ENCODE measurements at regions not wholly inside any gene's neighbourhood (a gene's known extent, or its start where the extent isn't known, plus 50 kb on each side); places are given as distances from the start of the nearest gene placed in this dataset.
"Not testable (repeated sequence)": the region's sequence is repeated elsewhere in the genome, so short reads cannot be mapped to it uniquely, and the experiment has no call there.

- no peaks in the 10 kb centered on the region for H3K36me3 ChIP-seq (ENCODE audit: control insufficient read depth in 5 of 5, insufficient read depth in 5 of 5, low read length in 5 of 5)
- peaks cover 0 to 2% (median 0%) of the 10 kb centered on the region in 5 donors for H3K27me3 ChIP-seq (ENCODE audit: control insufficient read depth in 5 of 5, insufficient read depth in 4 of 5, low read length in 5 of 5)
- no peak overlapping the region for H3K9ac ChIP-seq (ENCODE audit: low read length in 5 of 5)
- no peaks in the 10 kb centered on the region for H3K4me1 ChIP-seq (ENCODE audit: control insufficient read depth in 5 of 5, insufficient read depth in 5 of 5, low read length in 5 of 5)
- no peak overlapping the region for H3K4me3 ChIP-seq (ENCODE audit: low read depth in 1 of 5, low read length in 5 of 5)
- no peak overlapping the region for H3K27ac ChIP-seq (ENCODE audit: low read depth, low read length)
- H3K9me3 ChIP-seq (ENCODE audit: control insufficient read depth in 5 of 5, low read length in 5 of 5): no peaks in the 10 kb centered on the region
These were observed 257.4 kb downstream of the OLFM4 start for GRCh38 chr13:53285896-53286430.

- Histone ChIP-seq H3K4me3 (ENCODE audit: low read depth in 1 of 5, low read length in 5 of 5) (no peak overlapping the region), H3K4me1 (ENCODE audit: control insufficient read depth in 5 of 5, insufficient read depth in 5 of 5, low read length in 5 of 5) (no peaks in the 10 kb centered on the region), H3K27ac (ENCODE audit: low read depth, low read length) (no peak overlapping the region), H3K27me3 (ENCODE audit: control insufficient read depth in 5 of 5, insufficient read depth in 4 of 5, low read length in 5 of 5) (no peaks in the 10 kb centered on the region), H3K9me3 (ENCODE audit: control insufficient read depth in 5 of 5, low read length in 5 of 5) (no peaks in the 10 kb centered on the region), H3K36me3 (ENCODE audit: control insufficient read depth in 5 of 5, insufficient read depth in 5 of 5, low read length in 5 of 5) (no peaks in the 10 kb centered on the region), H3K9ac (ENCODE audit: low read length in 5 of 5) (no peak overlapping the region)
These were observed 269.8 kb downstream of the OLFM4 start for GRCh38 chr13:53298396-53298795.

DNA sequence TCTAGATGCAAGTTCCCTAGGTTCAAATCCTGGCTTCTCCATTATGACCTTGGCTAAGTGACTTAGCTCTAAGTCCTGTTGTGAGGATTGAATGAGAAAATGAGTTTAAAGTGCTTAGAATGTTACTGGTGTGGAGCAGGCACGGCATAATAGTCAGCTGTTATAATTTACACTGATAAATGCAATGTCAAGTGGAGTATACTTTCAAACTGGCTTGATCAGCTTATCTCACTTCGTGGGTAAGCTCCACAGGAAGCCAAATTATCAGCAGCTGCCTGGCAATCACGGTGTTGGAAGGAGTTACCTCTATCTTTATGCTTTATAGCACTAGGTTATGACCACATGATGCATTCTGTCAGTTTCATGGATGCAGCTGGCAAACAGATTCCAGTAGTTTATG, 272.8 kb downstream of the OLFM4 start:
- no peaks in the 10 kb centered on the region for H3K36me3 ChIP-seq (ENCODE audit: control insufficient read depth in 5 of 5, insufficient read depth in 5 of 5, low read length in 5 of 5)
- H3K9me3 ChIP-seq (ENCODE audit: control insufficient read depth in 5 of 5, low read length in 5 of 5): no peaks in the 10 kb centered on the region
- no peak overlapping the region for H3K9ac ChIP-seq (ENCODE audit: low read length in 5 of 5)
- H3K27ac ChIP-seq (ENCODE audit: low read depth, low read length): no peak overlapping the region
- no peaks in the 10 kb centered on the region for H3K27me3 ChIP-seq (ENCODE audit: control insufficient read depth in 5 of 5, insufficient read depth in 4 of 5, low read length in 5 of 5)
- H3K4me1 ChIP-seq (ENCODE audit: control insufficient read depth in 5 of 5, insufficient read depth in 5 of 5, low read length in 5 of 5): no peaks in the 10 kb centered on the region
- no peak overlapping the region for H3K4me3 ChIP-seq (ENCODE audit: low read depth in 1 of 5, low read length in 5 of 5)

GRCh38 chr13:53305419-53305818, 276.8 kb downstream of the OLFM4 start:
- H3K4me3 ChIP-seq (ENCODE audit: low read depth in 1 of 5, low read length in 5 of 5); H3K27me3 ChIP-seq (ENCODE audit: control insufficient read depth in 5 of 5, insufficient read depth in 4 of 5, low read length in 5 of 5); H3K9me3 ChIP-seq (ENCODE audit: control insufficient read depth in 5 of 5, low read length in 5 of 5); H3K36me3 ChIP-seq (ENCODE audit: control insufficient read depth in 5 of 5, insufficient read depth in 5 of 5, low read length in 5 of 5); H3K9ac ChIP-seq (ENCODE audit: low read length in 5 of 5); H3K4me1 ChIP-seq (ENCODE audit: control insufficient read depth in 5 of 5, insufficient read depth in 5 of 5, low read length in 5 of 5); H3K27ac ChIP-seq (ENCODE audit: low read depth, low read length): not testable (repeated sequence)

DNA sequence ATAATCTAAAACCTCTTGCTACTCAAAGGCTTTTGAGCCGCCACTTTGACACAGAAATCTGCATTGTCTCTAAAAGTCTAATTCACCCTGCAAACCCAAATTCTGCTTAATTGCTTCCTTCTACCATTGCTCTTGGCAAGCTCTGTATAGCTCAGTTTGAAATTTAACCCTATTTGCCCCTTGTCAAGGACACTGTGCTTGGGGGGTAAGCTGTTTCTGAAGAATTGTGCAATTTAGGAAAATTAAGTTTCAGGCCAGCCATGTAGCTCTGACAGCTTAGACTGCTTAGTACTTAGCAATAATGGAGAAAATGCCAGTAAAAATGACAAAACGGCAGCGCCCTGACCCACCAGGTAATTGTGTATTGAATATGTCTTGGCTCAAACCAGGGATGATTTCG, 282.2 kb downstream of the OLFM4 start:
- H3K4me3 ChIP-seq (ENCODE audit: low read depth in 1 of 5, low read length in 5 of 5): no peak overlapping the region
- no peak overlapping the region for H3K9ac ChIP-seq (ENCODE audit: low read length in 5 of 5)
- H3K9me3 ChIP-seq (ENCODE audit: control insufficient read depth in 5 of 5, low read length in 5 of 5): no peaks in the 10 kb centered on the region
- H3K36me3 ChIP-seq (ENCODE audit: control insufficient read depth in 5 of 5, insufficient read depth in 5 of 5, low read length in 5 of 5): no peaks in the 10 kb centered on the region
- no peak overlapping the region for H3K27ac ChIP-seq (ENCODE audit: low read depth, low read length)
- H3K27me3 ChIP-seq (ENCODE audit: control insufficient read depth in 5 of 5, insufficient read depth in 4 of 5, low read length in 5 of 5): no peaks in the 10 kb centered on the region
- H3K4me1 ChIP-seq (ENCODE audit: control insufficient read depth in 5 of 5, insufficient read depth in 5 of 5, low read length in 5 of 5): no peaks in the 10 kb centered on the region

- no peak overlapping the region for H3K27ac ChIP-seq (ENCODE audit: low read depth, low read length)
- no peaks in the 10 kb centered on the region for H3K9me3 ChIP-seq (ENCODE audit: control insufficient read depth in 5 of 5, low read length in 5 of 5)
- H3K9ac ChIP-seq (ENCODE audit: low read length in 5 of 5): no peak overlapping the region
- no peaks in the 10 kb centered on the region for H3K27me3 ChIP-seq (ENCODE audit: control insufficient read depth in 5 of 5, insufficient read depth in 4 of 5, low read length in 5 of 5)
- no peaks in the 10 kb centered on the region for H3K4me1 ChIP-seq (ENCODE audit: control insufficient read depth in 5 of 5, insufficient read depth in 5 of 5, low read length in 5 of 5)
- no peaks in the 10 kb centered on the region for H3K36me3 ChIP-seq (ENCODE audit: control insufficient read depth in 5 of 5, insufficient read depth in 5 of 5, low read length in 5 of 5)
- no peak overlapping the region for H3K4me3 ChIP-seq (ENCODE audit: low read depth in 1 of 5, low read length in 5 of 5)
These were observed 282.9 kb downstream of the OLFM4 start for GRCh38 chr13:53311561-53311960.

DNA sequence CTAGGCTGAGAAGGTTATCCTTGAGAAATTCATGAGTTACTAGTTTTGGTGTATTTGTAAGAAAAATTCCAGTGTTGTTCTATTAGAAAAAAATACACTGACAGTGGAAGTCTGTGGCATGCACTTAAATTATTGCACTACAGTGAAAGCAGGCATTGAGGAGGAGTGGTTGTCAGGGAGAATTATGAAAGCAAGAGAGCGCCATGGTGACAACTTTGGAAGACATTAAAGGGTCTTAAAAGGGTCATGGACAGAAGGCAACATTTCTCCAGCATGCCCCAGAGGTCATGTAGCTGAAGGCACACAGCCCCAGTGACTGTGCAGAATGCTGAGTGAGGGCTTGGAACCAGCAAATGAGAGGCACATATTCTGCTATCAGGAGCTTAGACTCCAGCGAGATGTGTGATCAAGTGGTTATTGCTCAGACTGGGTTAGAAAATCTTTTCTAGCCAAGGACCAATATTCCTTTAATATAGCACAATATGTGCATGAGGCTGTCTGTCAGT, 292.7 kb downstream of the OLFM4 start:
- H3K4me1 ChIP-seq (ENCODE audit: control insufficient read depth in 5 of 5, insufficient read depth in 5 of 5, low read length in 5 of 5): no peaks in the 10 kb centered on the region
- H3K9me3 ChIP-seq (ENCODE audit: control insufficient read depth in 5 of 5, low read length in 5 of 5): no peaks in the 10 kb centered on the region
- no peak overlapping the region for H3K9ac ChIP-seq (ENCODE audit: low read length in 5 of 5)
- no peaks in the 10 kb centered on the region for H3K27me3 ChIP-seq (ENCODE audit: control insufficient read depth in 5 of 5, insufficient read depth in 4 of 5, low read length in 5 of 5)
- no peak overlapping the region for H3K27ac ChIP-seq (ENCODE audit: low read depth, low read length)
- no peak overlapping the region for H3K4me3 ChIP-seq (ENCODE audit: low read depth in 1 of 5, low read length in 5 of 5)
- H3K36me3 ChIP-seq (ENCODE audit: control insufficient read depth in 5 of 5, insufficient read depth in 5 of 5, low read length in 5 of 5): no peaks in the 10 kb centered on the region

GRCh38 chr13:53324656-53325055, 296.0 kb downstream of the OLFM4 start:
- Histone ChIP-seq H3K27ac (ENCODE audit: low read depth, low read length) (no peak overlapping the region), H3K36me3 (ENCODE audit: control insufficient read depth in 5 of 5, insufficient read depth in 5 of 5, low read length in 5 of 5) (no peaks in the 10 kb centered on the region)

GRCh38 chr13:53326716-53327115, 298.1 kb downstream of the OLFM4 start:
- no peak overlapping the region for H3K27ac ChIP-seq (ENCODE audit: low read depth, low read length)
- no peak overlapping the region for H3K9ac ChIP-seq (ENCODE audit: low read length in 5 of 5)
- no peak overlapping the region for H3K4me3 ChIP-seq (ENCODE audit: low read depth in 1 of 5, low read length in 5 of 5)
- H3K4me1 ChIP-seq (ENCODE audit: control insufficient read depth in 5 of 5, insufficient read depth in 5 of 5, low read length in 5 of 5): no peaks in the 10 kb centered on the region
- no peaks in the 10 kb centered on the region for H3K27me3 ChIP-seq (ENCODE audit: control insufficient read depth in 5 of 5, insufficient read depth in 4 of 5, low read length in 5 of 5)
- H3K9me3 ChIP-seq (ENCODE audit: control insufficient read depth in 5 of 5, low read length in 5 of 5): no peaks in the 10 kb centered on the region
- H3K36me3 ChIP-seq (ENCODE audit: control insufficient read depth in 5 of 5, insufficient read depth in 5 of 5, low read length in 5 of 5): no peaks in the 10 kb centered on the region

More at GRCh38 chr13:53324656-53325055, 296.0 kb downstream of the OLFM4 start:
- no peaks in the 10 kb centered on the region for H3K9me3 ChIP-seq (ENCODE audit: control insufficient read depth in 5 of 5, low read length in 5 of 5)
- H3K27me3 ChIP-seq (ENCODE audit: control insufficient read depth in 5 of 5, insufficient read depth in 4 of 5, low read length in 5 of 5): no peaks in the 10 kb centered on the region
- H3K4me3 ChIP-seq (ENCODE audit: low read depth in 1 of 5, low read length in 5 of 5): no peak overlapping the region
- H3K9ac ChIP-seq (ENCODE audit: low read length in 5 of 5): no peak overlapping the region
- H3K4me1 ChIP-seq (ENCODE audit: control insufficient read depth in 5 of 5, insufficient read depth in 5 of 5, low read length in 5 of 5): no peaks in the 10 kb centered on the region

DNA sequence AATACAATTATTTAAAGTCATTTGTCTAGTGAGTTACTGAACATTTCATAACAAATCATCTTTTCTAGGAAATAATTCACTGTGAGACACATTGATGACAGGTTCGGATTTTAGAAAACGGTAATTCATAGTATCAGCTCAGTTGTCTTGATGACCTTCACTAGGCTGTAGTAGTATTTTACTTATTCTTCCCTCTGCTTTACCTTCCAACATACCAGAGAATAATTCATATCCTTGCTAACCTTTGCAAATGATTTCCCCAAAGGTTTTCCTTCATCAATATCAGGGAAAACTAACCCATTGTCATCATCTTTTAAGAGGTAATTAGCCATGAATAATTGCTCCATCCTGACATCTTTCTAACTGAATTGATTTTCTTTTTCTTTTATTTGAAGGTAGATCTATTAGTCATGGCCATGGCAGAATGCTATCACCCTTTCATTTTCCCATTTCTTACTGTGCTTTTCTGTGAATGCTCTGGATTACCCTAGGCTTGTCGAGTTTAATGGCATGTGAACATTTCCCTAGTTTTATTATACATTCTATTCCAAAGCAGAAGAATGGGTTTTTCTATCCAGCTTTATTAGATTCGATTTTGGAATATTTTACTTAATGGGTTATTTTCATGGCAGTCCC, 299.2 kb downstream of the OLFM4 start:
- H3K9me3 ChIP-seq (ENCODE audit: control insufficient read depth in 5 of 5, low read length in 5 of 5): no peaks in the 10 kb centered on the region
- H3K9ac ChIP-seq (ENCODE audit: low read length in 5 of 5): no peak overlapping the region
- no peak overlapping the region for H3K27ac ChIP-seq (ENCODE audit: low read depth, low read length)
- H3K36me3 ChIP-seq (ENCODE audit: control insufficient read depth in 5 of 5, insufficient read depth in 5 of 5, low read length in 5 of 5): no peaks in the 10 kb centered on the region
- H3K4me3 ChIP-seq (ENCODE audit: low read depth in 1 of 5, low read length in 5 of 5): no peak overlapping the region
- H3K27me3 ChIP-seq (ENCODE audit: control insufficient read depth in 5 of 5, insufficient read depth in 4 of 5, low read length in 5 of 5): no peaks in the 10 kb centered on the region
- H3K4me1 ChIP-seq (ENCODE audit: control insufficient read depth in 5 of 5, insufficient read depth in 5 of 5, low read length in 5 of 5): no peaks in the 10 kb centered on the region
